GM23338 (cell line): ENCODE measurements at regions not wholly inside any gene's neighbourhood (a gene's known extent, or its start where the extent isn't known, plus 50 kb on each side); places are given as distances from the start of the nearest gene placed in this dataset.

Experiments
- ATAC-seq: fragments of 200-7000 bp; cut with Tn5 transposase; 3 replicates; pipeline ENCODE4 v1.9.1; 2020
- DNase-seq: peaks from one replicate; pipeline ENCODE4 v3.0.0-alpha.2; 2015; ENCODE audit warnings: low spot score
- H2AFZ ChIP-seq: fragments of 200-600 bp; sonication (generic); 2 replicates; pipeline ENCODE4 v1.8.0; 2016; ENCODE audit warnings: antibody characterized with exemption, mild to moderate bottlenecking, moderate library complexity
- H3F3A ChIP-seq: fragments of 200-600 bp; sonication (generic); replicated peaks from 2 replicates; pipeline ENCODE4 v1.8.0; 2017; ENCODE audit warnings: antibody characterized with exemption, mixed run types, low read depth
- H3K27ac ChIP-seq: fragments of 200-600 bp; sonication (generic); 2 replicates; pipeline ENCODE4 v1.6.1; 2016; ENCODE audit warnings: low read depth
- H3K27me3 ChIP-seq: fragments of 200-600 bp; sonication (generic); 2 replicates; pipeline ENCODE4 v1.8.0; 2016; ENCODE audit warnings: mild to moderate bottlenecking, mixed run types, moderate library complexity; ENCODE audit not compliant: insufficient read depth
- H3K36me3 ChIP-seq: fragments of 200-600 bp; sonication (generic); 2 replicates; pipeline ENCODE4 v1.8.0; 2016; ENCODE audit warnings: mild to moderate bottlenecking; ENCODE audit not compliant: insufficient read depth
- H3K4me1 ChIP-seq: fragments of 200-600 bp; sonication (generic); 2 replicates; pipeline ENCODE4 v1.8.0; 2016; ENCODE audit warnings: mild to moderate bottlenecking, moderate library complexity; ENCODE audit not compliant: insufficient read depth
- H3K4me2 ChIP-seq: fragments of 200-600 bp; sonication (generic); 2 replicates; pipeline ENCODE4 v1.7.1; 2017; ENCODE audit warnings: mixed run types
- H3K4me3 ChIP-seq: fragments of 200-600 bp; sonication (generic); 2 replicates; pipeline ENCODE4 v1.6.1; 2016; ENCODE audit warnings: mixed run types
- H3K79me2 ChIP-seq: fragments of 200-600 bp; sonication (generic); replicated peaks from 2 replicates; pipeline ENCODE4 v1.8.0; 2017; ENCODE audit warnings: mild to moderate bottlenecking; ENCODE audit not compliant: insufficient read depth
- H3K9me2 ChIP-seq: fragments of 200-600 bp; sonication (generic); 2 replicates; pipeline ENCODE4 v1.8.0; 2017; ENCODE audit not compliant: insufficient read depth
- H4K20me1 ChIP-seq: fragments of 200-600 bp; sonication (generic); replicated peaks from 2 replicates; pipeline ENCODE4 v1.8.0; 2017; ENCODE audit warnings: mild to moderate bottlenecking; ENCODE audit not compliant: insufficient read depth
- H3K27ac Mint-ChIP-seq: 2 replicates; pipeline ENCODE4 v1.8.0; 2020; ENCODE audit warnings: inconsistent platforms, mild to moderate bottlenecking, moderate library complexity, mixed read lengths
- H3K27me3 Mint-ChIP-seq: 3 replicates; pipeline ENCODE4 v1.8.0; 2022; ENCODE audit warnings: low read depth, mild to moderate bottlenecking, moderate library complexity, mixed read lengths, inconsistent platforms; ENCODE audit not compliant: insufficient read depth, poor library complexity
- H3K36me3 Mint-ChIP-seq: 3 replicates; pipeline ENCODE4 v1.8.0; 2021; ENCODE audit warnings: low read depth, mild to moderate bottlenecking, inconsistent platforms, moderate library complexity, mixed read lengths
- H3K4me1 Mint-ChIP-seq: 3 replicates; pipeline ENCODE4 v1.8.0; 2020; ENCODE audit warnings: mild to moderate bottlenecking, inconsistent platforms, mixed read lengths
- H3K4me3 Mint-ChIP-seq: 3 replicates; pipeline ENCODE4 v1.8.0; 2021; ENCODE audit warnings: moderate library complexity, mild to moderate bottlenecking, inconsistent platforms, mixed read lengths
- H3K9me3 Mint-ChIP-seq: 3 replicates; pipeline ENCODE4 v1.8.0; 2020; ENCODE audit warnings: moderate library complexity, mild to moderate bottlenecking, inconsistent platforms, mixed read lengths
- CREB1 ChIP-seq: fragments of 250-450 bp; sonication (Bioruptor Pico); IDR thresholded peaks from 2 replicates; pipeline ENCODE4 v1.5.0; 2020; ENCODE audit warnings: low read depth, mild to moderate bottlenecking, moderate library complexity
- EZH2 ChIP-seq: fragments of 200-600 bp; sonication (generic); IDR thresholded peaks from one replicate; pipeline ENCODE4 v1.8.0; 2017; ENCODE audit warnings: antibody characterized with exemption, mild to moderate bottlenecking, low read depth; ENCODE audit not compliant: unreplicated experiment
- EZH2phosphoT487 ChIP-seq: fragments of 200-600 bp; sonication (generic); IDR thresholded peaks from one replicate; pipeline ENCODE4 v1.8.1; 2018; ENCODE audit warnings: antibody characterized with exemption; ENCODE audit not compliant: unreplicated experiment
- JUNB ChIP-seq: IDR thresholded peaks from one replicate; pipeline ENCODE4 v1.6.1; 2016; ENCODE audit warnings: antibody characterized with exemption; ENCODE audit not compliant: unreplicated experiment
- NANOG ChIP-seq: IDR thresholded peaks from 2 replicates; pipeline ENCODE4 v1.6.1; 2016; ENCODE audit warnings: antibody characterized with exemption, borderline replicate concordance
- POLR2AphosphoS5 ChIP-seq: IDR thresholded peaks from 2 replicates; pipeline ENCODE4 v1.6.1; 2016; ENCODE audit warnings: antibody characterized with exemption, low read depth
- STAT1 ChIP-seq: IDR thresholded peaks from one replicate; pipeline ENCODE4 v1.6.1; 2016; ENCODE audit warnings: antibody characterized with exemption; ENCODE audit not compliant: unreplicated experiment
- ZNF114 ChIP-seq: fragments of 250-450 bp; sonication (Bioruptor Pico); IDR thresholded peaks from 2 replicates; pipeline ENCODE4 v1.5.0; 2020; ENCODE audit warnings: mild to moderate bottlenecking, moderate library complexity
- ZNF331 ChIP-seq: fragments of 250-450 bp; sonication (Bioruptor Pico); IDR thresholded peaks from 2 replicates; pipeline ENCODE4 v1.5.0; 2020; ENCODE audit warnings: low read depth, mild to moderate bottlenecking, moderate library complexity
- TF ChIP-seq, protein P1 (sequence below), 2 experiments: fragments of 200-600 bp in 1 of 2; sonication (generic) in 1 of 2; conservative IDR thresholded peaks; 2 replicates each; pipeline versions ENCODE4 v1.5.1 to v1.6.1; 2016 to 2017; ENCODE audit warnings: antibody characterized with exemption in 2 of 2, low read depth in 2 of 2, mild to moderate bottlenecking in 2 of 2, moderate library complexity in 1 of 2
- TF ChIP-seq, protein P2 (sequence below): IDR thresholded peaks from 2 replicates; pipeline ENCODE4 v1.6.1; 2016; ENCODE audit warnings: antibody characterized with exemption
- TF ChIP-seq, protein P3 (sequence below): fragments of 250-450 bp; sonication (Bioruptor Pico); IDR thresholded peaks from 2 replicates; pipeline ENCODE4 v1.5.0; 2020; ENCODE audit warnings: mild to moderate bottlenecking, moderate library complexity
- TF ChIP-seq, protein P4 (sequence below): IDR thresholded peaks from one replicate; pipeline ENCODE4 v1.6.1; 2018; ENCODE audit warnings: antibody characterized with exemption; ENCODE audit not compliant: unreplicated experiment

DNA sequence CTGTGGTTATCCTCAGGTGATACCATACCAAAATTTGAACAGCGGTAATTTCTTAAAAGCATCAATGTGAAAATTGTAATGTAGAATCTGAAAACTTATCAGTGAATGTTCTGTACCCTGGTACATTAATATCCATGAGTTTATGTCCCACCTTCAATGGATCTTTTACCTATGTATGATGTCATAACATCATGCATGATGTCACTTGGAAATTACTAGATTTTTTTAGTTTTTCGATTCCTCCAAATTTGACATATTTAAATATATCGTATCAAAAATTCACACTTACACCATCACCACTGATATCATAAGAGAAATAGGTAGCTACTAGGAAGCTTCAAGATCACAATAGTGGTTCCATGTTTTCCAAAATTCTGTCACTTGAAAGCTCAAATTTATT lies 95.0 kb upstream of the AKR1E2 start:
- H3K36me3 Mint-ChIP-seq: no peaks in the 10 kb centered on the region
- H3K27me3 Mint-ChIP-seq: no peaks in the 10 kb centered on the region
- no peaks in the 10 kb centered on the region for H3K9me3 Mint-ChIP-seq
- no peak overlapping the region for H3K4me2 ChIP-seq
- DNase-seq: no peak
- no peaks in the 10 kb centered on the region for H3K79me2 ChIP-seq
- no peak overlapping the region for H3K27ac ChIP-seq
- ATAC-seq: no peak
- no peak overlapping the region for H2AFZ ChIP-seq
- H3K27ac Mint-ChIP-seq: no peak overlapping the region
- H3K4me1 Mint-ChIP-seq: no peaks in the 10 kb centered on the region
- H3K4me3 Mint-ChIP-seq: no peak overlapping the region
- H3K4me3 ChIP-seq: no peak overlapping the region
- no peaks in the 10 kb centered on the region for H4K20me1 ChIP-seq
- no peaks in the 10 kb centered on the region for H3K36me3 ChIP-seq
- TF ChIP-seq EZH2phosphoT487 (no peak), NANOG (no peak), EZH2 (no peak), ZNF331 (CRISPR knock-in tag) (no peak), ZNF114 (no peak), STAT1 (no peak), JUNB (no peak), CREB1 (CRISPR knock-in tag) (no peak), POLR2AphosphoS5 (no peak)
- TF ChIP-seq, protein P1, sequence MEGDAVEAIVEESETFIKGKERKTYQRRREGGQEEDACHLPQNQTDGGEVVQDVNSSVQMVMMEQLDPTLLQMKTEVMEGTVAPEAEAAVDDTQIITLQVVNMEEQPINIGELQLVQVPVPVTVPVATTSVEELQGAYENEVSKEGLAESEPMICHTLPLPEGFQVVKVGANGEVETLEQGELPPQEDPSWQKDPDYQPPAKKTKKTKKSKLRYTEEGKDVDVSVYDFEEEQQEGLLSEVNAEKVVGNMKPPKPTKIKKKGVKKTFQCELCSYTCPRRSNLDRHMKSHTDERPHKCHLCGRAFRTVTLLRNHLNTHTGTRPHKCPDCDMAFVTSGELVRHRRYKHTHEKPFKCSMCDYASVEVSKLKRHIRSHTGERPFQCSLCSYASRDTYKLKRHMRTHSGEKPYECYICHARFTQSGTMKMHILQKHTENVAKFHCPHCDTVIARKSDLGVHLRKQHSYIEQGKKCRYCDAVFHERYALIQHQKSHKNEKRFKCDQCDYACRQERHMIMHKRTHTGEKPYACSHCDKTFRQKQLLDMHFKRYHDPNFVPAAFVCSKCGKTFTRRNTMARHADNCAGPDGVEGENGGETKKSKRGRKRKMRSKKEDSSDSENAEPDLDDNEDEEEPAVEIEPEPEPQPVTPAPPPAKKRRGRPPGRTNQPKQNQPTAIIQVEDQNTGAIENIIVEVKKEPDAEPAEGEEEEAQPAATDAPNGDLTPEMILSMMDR (conservative IDR thresholded peaks at IDR 0.05; ENCODE audit: low read depth in 2 of 2): no peak
- TF ChIP-seq, protein P2, sequence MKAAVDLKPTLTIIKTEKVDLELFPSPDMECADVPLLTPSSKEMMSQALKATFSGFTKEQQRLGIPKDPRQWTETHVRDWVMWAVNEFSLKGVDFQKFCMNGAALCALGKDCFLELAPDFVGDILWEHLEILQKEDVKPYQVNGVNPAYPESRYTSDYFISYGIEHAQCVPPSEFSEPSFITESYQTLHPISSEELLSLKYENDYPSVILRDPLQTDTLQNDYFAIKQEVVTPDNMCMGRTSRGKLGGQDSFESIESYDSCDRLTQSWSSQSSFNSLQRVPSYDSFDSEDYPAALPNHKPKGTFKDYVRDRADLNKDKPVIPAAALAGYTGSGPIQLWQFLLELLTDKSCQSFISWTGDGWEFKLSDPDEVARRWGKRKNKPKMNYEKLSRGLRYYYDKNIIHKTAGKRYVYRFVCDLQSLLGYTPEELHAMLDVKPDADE: no peak
- TF ChIP-seq, protein P3, sequence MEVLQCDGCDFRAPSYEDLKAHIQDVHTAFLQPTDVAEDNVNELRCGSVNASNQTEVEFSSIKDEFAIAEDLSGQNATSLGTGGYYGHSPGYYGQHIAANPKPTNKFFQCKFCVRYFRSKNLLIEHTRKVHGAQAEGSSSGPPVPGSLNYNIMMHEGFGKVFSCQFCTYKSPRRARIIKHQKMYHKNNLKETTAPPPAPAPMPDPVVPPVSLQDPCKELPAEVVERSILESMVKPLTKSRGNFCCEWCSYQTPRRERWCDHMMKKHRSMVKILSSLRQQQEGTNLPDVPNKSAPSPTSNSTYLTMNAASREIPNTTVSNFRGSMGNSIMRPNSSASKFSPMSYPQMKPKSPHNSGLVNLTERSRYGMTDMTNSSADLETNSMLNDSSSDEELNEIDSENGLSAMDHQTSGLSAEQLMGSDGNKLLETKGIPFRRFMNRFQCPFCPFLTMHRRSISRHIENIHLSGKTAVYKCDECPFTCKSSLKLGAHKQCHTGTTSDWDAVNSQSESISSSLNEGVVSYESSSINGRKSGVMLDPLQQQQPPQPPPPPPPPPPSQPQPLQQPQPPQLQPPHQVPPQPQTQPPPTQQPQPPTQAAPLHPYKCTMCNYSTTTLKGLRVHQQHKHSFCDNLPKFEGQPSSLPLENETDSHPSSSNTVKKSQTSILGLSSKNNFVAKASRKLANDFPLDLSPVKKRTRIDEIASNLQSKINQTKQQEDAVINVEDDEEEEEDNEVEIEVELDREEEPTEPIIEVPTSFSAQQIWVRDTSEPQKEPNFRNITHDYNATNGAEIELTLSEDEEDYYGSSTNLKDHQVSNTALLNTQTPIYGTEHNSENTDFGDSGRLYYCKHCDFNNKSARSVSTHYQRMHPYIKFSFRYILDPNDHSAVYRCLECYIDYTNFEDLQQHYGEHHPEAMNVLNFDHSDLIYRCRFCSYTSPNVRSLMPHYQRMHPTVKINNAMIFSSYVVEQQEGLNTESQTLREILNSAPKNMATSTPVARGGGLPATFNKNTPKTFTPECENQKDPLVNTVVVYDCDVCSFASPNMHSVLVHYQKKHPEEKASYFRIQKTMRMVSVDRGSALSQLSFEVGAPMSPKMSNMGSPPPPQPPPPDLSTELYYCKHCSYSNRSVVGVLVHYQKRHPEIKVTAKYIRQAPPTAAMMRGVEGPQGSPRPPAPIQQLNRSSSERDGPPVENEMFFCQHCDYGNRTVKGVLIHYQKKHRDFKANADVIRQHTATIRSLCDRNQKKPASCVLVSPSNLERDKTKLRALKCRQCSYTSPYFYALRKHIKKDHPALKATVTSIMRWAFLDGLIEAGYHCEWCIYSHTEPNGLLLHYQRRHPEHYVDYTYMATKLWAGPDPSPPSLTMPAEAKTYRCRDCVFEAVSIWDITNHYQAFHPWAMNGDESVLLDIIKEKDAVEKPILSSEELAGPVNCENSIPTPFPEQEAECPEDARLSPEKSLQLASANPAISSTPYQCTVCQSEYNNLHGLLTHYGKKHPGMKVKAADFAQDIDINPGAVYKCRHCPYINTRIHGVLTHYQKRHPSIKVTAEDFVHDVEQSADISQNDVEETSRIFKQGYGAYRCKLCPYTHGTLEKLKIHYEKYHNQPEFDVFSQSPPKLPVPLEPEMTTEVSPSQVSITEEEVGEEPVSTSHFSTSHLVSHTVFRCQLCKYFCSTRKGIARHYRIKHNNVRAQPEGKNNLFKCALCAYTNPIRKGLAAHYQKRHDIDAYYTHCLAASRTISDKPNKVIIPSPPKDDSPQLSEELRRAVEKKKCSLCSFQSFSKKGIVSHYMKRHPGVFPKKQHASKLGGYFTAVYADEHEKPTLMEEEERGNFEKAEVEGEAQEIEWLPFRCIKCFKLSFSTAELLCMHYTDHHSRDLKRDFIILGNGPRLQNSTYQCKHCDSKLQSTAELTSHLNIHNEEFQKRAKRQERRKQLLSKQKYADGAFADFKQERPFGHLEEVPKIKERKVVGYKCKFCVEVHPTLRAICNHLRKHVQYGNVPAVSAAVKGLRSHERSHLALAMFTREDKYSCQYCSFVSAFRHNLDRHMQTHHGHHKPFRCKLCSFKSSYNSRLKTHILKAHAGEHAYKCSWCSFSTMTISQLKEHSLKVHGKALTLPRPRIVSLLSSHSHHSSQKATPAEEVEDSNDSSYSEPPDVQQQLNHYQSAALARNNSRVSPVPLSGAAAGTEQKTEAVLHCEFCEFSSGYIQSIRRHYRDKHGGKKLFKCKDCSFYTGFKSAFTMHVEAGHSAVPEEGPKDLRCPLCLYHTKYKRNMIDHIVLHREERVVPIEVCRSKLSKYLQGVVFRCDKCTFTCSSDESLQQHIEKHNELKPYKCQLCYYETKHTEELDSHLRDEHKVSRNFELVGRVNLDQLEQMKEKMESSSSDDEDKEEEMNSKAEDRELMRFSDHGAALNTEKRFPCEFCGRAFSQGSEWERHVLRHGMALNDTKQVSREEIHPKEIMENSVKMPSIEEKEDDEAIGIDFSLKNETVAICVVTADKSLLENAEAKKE (CRISPR knock-in tag): no peak
- TF ChIP-seq, protein P4, sequence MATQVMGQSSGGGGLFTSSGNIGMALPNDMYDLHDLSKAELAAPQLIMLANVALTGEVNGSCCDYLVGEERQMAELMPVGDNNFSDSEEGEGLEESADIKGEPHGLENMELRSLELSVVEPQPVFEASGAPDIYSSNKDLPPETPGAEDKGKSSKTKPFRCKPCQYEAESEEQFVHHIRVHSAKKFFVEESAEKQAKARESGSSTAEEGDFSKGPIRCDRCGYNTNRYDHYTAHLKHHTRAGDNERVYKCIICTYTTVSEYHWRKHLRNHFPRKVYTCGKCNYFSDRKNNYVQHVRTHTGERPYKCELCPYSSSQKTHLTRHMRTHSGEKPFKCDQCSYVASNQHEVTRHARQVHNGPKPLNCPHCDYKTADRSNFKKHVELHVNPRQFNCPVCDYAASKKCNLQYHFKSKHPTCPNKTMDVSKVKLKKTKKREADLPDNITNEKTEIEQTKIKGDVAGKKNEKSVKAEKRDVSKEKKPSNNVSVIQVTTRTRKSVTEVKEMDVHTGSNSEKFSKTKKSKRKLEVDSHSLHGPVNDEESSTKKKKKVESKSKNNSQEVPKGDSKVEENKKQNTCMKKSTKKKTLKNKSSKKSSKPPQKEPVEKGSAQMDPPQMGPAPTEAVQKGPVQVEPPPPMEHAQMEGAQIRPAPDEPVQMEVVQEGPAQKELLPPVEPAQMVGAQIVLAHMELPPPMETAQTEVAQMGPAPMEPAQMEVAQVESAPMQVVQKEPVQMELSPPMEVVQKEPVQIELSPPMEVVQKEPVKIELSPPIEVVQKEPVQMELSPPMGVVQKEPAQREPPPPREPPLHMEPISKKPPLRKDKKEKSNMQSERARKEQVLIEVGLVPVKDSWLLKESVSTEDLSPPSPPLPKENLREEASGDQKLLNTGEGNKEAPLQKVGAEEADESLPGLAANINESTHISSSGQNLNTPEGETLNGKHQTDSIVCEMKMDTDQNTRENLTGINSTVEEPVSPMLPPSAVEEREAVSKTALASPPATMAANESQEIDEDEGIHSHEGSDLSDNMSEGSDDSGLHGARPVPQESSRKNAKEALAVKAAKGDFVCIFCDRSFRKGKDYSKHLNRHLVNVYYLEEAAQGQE: no peak
- H3K4me1 ChIP-seq: no peaks in the 10 kb centered on the region
- no peaks in the 10 kb centered on the region for H3K27me3 ChIP-seq
- no peaks in the 10 kb centered on the region for H3K9me2 ChIP-seq
- no peaks in the 10 kb centered on the region for H3F3A ChIP-seq
